Retinal pigment epithelial cell (primary cell): ENCODE measurements at regions not wholly inside any gene's neighbourhood (a gene's known extent, or its start where the extent isn't known, plus 50 kb on each side); places are given as distances from the start of the nearest gene placed in this dataset.
A peak's percentile ranks its signal among the peaks of the same experiment; 100 is the strongest.

Source experiments
- DNase-seq: peaks from one replicate; pipeline ENCODE4 v3.0.0-alpha.2; 2010; ENCODE audit warnings: low read depth
- H3K4me3 ChIP-seq: 2 replicates; pipeline ENCODE4 v1.5.1; 2011; ENCODE audit warnings: mild to moderate bottlenecking, low read length, control low read depth, moderate library complexity
- CTCF ChIP-seq: conservative IDR thresholded peaks from 2 replicates; pipeline ENCODE4 v1.5.1; 2011; ENCODE audit warnings: low read depth, low read length, control low read depth, inconsistent platforms

- H3K4me3 ChIP-seq, result no peak overlapping the region
- no peak for TF ChIP-seq CTCF
- DNase-seq, result no peak
These were observed 219.3 kb downstream of the GLI2 start for GRCh38 chr2:120954939-120955338.

- no peak for DNase-seq
- H3K4me3 ChIP-seq, result no peak overlapping the region
- no peak for TF ChIP-seq CTCF
These were observed 219.8 kb downstream of the GLI2 start for GRCh38 chr2:120955427-120955826.

- no peak for DNase-seq
- H3K4me3 ChIP-seq, result no peak overlapping the region
- peak; percentile 5 for TF ChIP-seq CTCF
These were observed 221.0 kb downstream of the GLI2 start for GRCh38 chr2:120956486-120957156.

- no peak for TF ChIP-seq CTCF
- no peak overlapping the region for H3K4me3 ChIP-seq
- DNase-seq, result no peak
These were observed 222.2 kb downstream of the GLI2 start for GRCh38 chr2:120957905-120958304.

- TF ChIP-seq CTCF, result peak; percentile 50
- H3K4me3 ChIP-seq, result no peak overlapping the region
- no peak for DNase-seq
These were observed 223.1 kb downstream of the GLI2 start for GRCh38 chr2:120958623-120959366.

- TF ChIP-seq CTCF, result no peak
- H3K4me3 ChIP-seq, result no peak overlapping the region
- no peak for DNase-seq
These were observed 223.8 kb downstream of the GLI2 start for GRCh38 chr2:120959426-120959825.
